OCI-LY7 (cell line): ENCODE measurements at regions not wholly inside any gene's neighbourhood (a gene's known extent, or its start where the extent isn't known, plus 50 kb on each side); places are given as distances from the start of the nearest gene placed in this dataset.
"Not testable (repeated sequence)": the region's sequence is repeated elsewhere in the genome, so short reads cannot be mapped to it uniquely, and the experiment has no call there.

Experiments
- BruUV-seq: library from RNA; stranded (reverse); fragments of 400-500 nt; replicated peaks from 2 replicates; lab custom pipeline; 2021; lab: Mats Ljungman, UMichigan
- CTCF ChIA-PET: fragments of 300-600 bp; sonication (Branson Sonifier 250); formaldehyde crosslinking; loops from one replicate; lab custom pipeline; 2022; ENCODE audit warnings: antibody characterized with exemption; ENCODE audit not compliant: unreplicated experiment; lab: Charles Lee
- POLR2A ChIA-PET: fragments of 300-600 bp; sonication (Branson Sonifier 250); formaldehyde crosslinking; loops from one replicate; lab custom pipeline; 2022; ENCODE audit warnings: antibody characterized with exemption; lab: Charles Lee
- DNase-seq: peaks from one replicate; pipeline ENCODE4 v3.0.0-alpha.2; 2015; ENCODE audit warnings: low spot score
- H2AFZ ChIP-seq: fragments of 200-600 bp; sonication (generic), shearing (Covaris generic); 2 replicates; pipeline ENCODE4 v1.6.1; 2014; ENCODE audit warnings: mild to moderate bottlenecking, antibody characterized with exemption, low read length, moderate library complexity
- H3K27ac ChIP-seq: fragments of 200-600 bp; sonication (generic); 2 replicates; pipeline ENCODE4 v1.5.1; 2014; ENCODE audit warnings: mixed run types, low read depth, mild to moderate bottlenecking, moderate library complexity, low read length, inconsistent platforms; ENCODE audit not compliant: poor library complexity, severe bottlenecking
- H3K36me3 ChIP-seq: fragments of 200-600 bp; sonication (generic); 2 replicates; pipeline ENCODE4 v1.6.1; 2014; ENCODE audit warnings: mild to moderate bottlenecking, antibody characterized with exemption, low read length, moderate library complexity, mixed read lengths; ENCODE audit not compliant: insufficient read depth
- H3K4me1 ChIP-seq: fragments of 200-600 bp; sonication (generic); 2 replicates; pipeline ENCODE4 v1.5.1; 2014; ENCODE audit warnings: mild to moderate bottlenecking, low read length; ENCODE audit not compliant: insufficient read depth, poor library complexity, severe bottlenecking
- H3K4me2 ChIP-seq: fragments of 200-600 bp; sonication (generic); 2 replicates; pipeline ENCODE4 v1.6.1; 2014; ENCODE audit warnings: mild to moderate bottlenecking, low read length
- H3K4me3 ChIP-seq: fragments of 200-600 bp; sonication (generic); 2 replicates; pipeline ENCODE4 v1.5.1; 2014; ENCODE audit warnings: mild to moderate bottlenecking, low read depth, low read length; ENCODE audit not compliant: poor library complexity, severe bottlenecking
- H3K79me2 ChIP-seq: fragments of 200-600 bp; sonication (generic); 2 replicates; pipeline ENCODE4 v1.6.1; 2016; ENCODE audit warnings: low read depth, mild to moderate bottlenecking, low read length, moderate library complexity, mixed read lengths; ENCODE audit not compliant: insufficient read depth
- H3K9me2 ChIP-seq: fragments of 200-600 bp; sonication (generic); 2 replicates; pipeline ENCODE4 v1.6.1; 2016; ENCODE audit warnings: mild to moderate bottlenecking, low read length, mixed read lengths; ENCODE audit not compliant: insufficient read depth
- H3K9me3 ChIP-seq: fragments of 200-600 bp; sonication (generic); 2 replicates; pipeline ENCODE4 v1.6.1; 2014; ENCODE audit warnings: mild to moderate bottlenecking, mixed run types, low read length, mixed read lengths
- H4K20me1 ChIP-seq: fragments of 200-600 bp; sonication (generic); 2 replicates; pipeline ENCODE4 v1.6.1; 2014; ENCODE audit warnings: mild to moderate bottlenecking, antibody characterized with exemption, low read length, moderate library complexity, mixed read lengths; ENCODE audit not compliant: insufficient read depth
- CTCF ChIP-seq: fragments of 200-600 bp; sonication (generic); conservative IDR thresholded peaks from 2 replicates; pipeline ENCODE4 v1.5.1; 2014; ENCODE audit warnings: mild to moderate bottlenecking, antibody characterized with exemption, low read length, moderate library complexity, mixed read lengths
- EZH2phosphoT487 ChIP-seq: fragments of 200-600 bp; sonication (generic); IDR thresholded peaks from 2 replicates; pipeline ENCODE4 v1.6.1; 2018; ENCODE audit warnings: low read depth, borderline replicate concordance, mild to moderate bottlenecking, mixed run types, antibody characterized with exemption, low read length, moderate library complexity, mixed read lengths
- intact Hi-C: fragments of 100-400 bp; cut with micrococcal nuclease; formaldehyde crosslinking; loops from one replicate; pipeline ENCODE4 v1.10.0; 2022; ENCODE audit not compliant: unreplicated experiment

GRCh38 chr14:106234525-106235254 lies 708.3 kb downstream of the TMEM121 start:
- ChIA-PET POLR2A (interaction anchor here (0.5 kb wide), 1 partner anchor 462 kb away, joined by 6 read pairs; no protein-coding TSS in a partner anchor), CTCF (interaction anchor here (0.7 kb wide), 1 partner anchor 23 kb away, joined by 3 read pairs; no protein-coding TSS in a partner anchor)
- H3K9me2 ChIP-seq, H3K9me3 ChIP-seq, H3K36me3 ChIP-seq, H4K20me1 ChIP-seq, intact Hi-C loops, BruUV-seq, H3K79me2 ChIP-seq: not testable (repeated sequence)
- DNase-seq: peak; percentile 58
- Histone ChIP-seq H2AFZ (peak overlapping the region; percentile 98), H3K4me1 (peaks cover 26% of the 10 kb centered on the region), H3K4me3 (peak overlapping the region; percentile 57), H3K27ac (peak overlapping the region; percentile 50), H3K4me2 (peak overlapping the region; percentile 90)
- TF ChIP-seq CTCF: peak; percentile 66

DNA sequence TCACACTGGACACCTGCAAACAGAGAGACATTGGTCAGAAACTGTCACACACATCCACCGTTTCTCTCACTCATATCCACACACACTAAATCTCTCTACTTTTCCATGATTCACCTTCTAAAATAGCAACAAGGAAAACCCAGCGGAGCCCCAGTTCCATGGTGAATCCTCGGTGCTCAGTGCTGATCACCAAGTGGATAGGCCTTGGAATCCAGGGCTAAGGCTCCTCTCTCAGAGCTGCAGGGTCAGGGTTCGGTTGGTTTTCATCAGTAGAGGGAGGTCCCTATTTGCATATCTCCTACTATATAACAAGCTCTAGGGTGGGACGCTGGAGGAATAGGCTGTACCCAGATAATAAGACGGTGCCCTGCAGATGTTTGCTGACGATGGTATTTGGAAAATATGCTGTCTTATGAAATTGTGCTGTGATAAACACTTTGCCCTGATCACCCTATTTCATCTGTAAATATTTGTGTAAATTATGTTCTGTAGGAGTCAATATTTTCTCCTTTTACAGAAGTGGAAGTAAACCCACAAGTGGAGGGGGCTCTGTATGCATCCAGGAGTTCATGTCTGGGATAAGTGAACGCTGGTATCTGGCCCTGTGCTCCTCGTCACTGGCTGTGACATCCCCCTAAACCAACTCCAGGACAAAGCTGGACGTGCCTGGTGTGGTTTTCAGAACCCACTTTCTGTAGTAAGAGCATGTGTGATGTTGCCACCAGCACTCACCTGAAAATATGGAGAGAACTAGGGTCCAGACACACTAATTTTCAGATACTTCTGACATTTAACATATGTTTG lies 709.2 kb downstream of the TMEM121 start:
- Histone ChIP-seq H3K4me1 (peaks cover 26% of the 10 kb centered on the region), H3K4me3 (peak overlapping the region; percentile 57), H3K27ac (peak overlapping the region; percentile 50), H3K4me2 (peak overlapping the region; percentile 90), H3K36me3 (no peaks in the 10 kb centered on the region), H3K9me3 (no peaks in the 10 kb centered on the region), H2AFZ (peak overlapping the region; percentile 98), H4K20me1 (no peaks in the 10 kb centered on the region), H3K9me2 (no peaks in the 10 kb centered on the region), H3K79me2 (no peaks in the 10 kb centered on the region)
- CTCF ChIA-PET: interaction anchor here (0.7 kb wide), 1 partner anchor 22 kb away, joined by 3 read pairs; no protein-coding TSS in a partner anchor
- DNase-seq: peak; percentile 32
- intact Hi-C loops: no loop called here
- no TSS peak for BruUV-seq
- POLR2A ChIA-PET: interaction anchor here (0.5 kb wide), 1 partner anchor 463 kb away, joined by 6 read pairs; no protein-coding TSS in a partner anchor
- no peak for TF ChIP-seq EZH2phosphoT487
- TF ChIP-seq CTCF: no peak
